Dendritic cell treated with granulocyte-macrophage colony-stimulating factor and Interleukin-4, amounts not matched to agents 40 ng/mL and 50 ng/mL, for 4 days (primary cell): ENCODE measurements at regions not wholly inside any gene's neighbourhood (a gene's known extent, or its start where the extent isn't known, plus 50 kb on each side); places are given as distances from the start of the nearest gene placed in this dataset.
"Not testable (repeated sequence)": the region's sequence is repeated elsewhere in the genome, so short reads cannot be mapped to it uniquely, and the experiment has no call there.

Source experiments
- H3K27ac Mint-ChIP-seq: one replicate; pipeline ENCODE4 v1.8.0; 2022; ENCODE audit warnings: mild to moderate bottlenecking, mixed read lengths
- H3K27me3 Mint-ChIP-seq: one replicate; pipeline ENCODE4 v1.8.0; 2022; ENCODE audit warnings: mild to moderate bottlenecking, mixed read lengths
- H3K36me3 Mint-ChIP-seq: one replicate; pipeline ENCODE4 v1.8.0; 2022; ENCODE audit warnings: low read depth, mixed read lengths
- H3K4me1 Mint-ChIP-seq: one replicate; pipeline ENCODE4 v1.8.0; 2022; ENCODE audit warnings: low read depth, mixed read lengths
- H3K4me3 Mint-ChIP-seq: one replicate; pipeline ENCODE4 v1.8.0; 2022; ENCODE audit warnings: mild to moderate bottlenecking, moderate library complexity, mixed read lengths
- H3K9me3 Mint-ChIP-seq: one replicate; pipeline ENCODE4 v1.8.0; 2022; ENCODE audit warnings: mixed read lengths
- intact Hi-C: fragments of 100-400 bp; cut with micrococcal nuclease; formaldehyde crosslinking; loops from one replicate; pipeline ENCODE4 v1.15.0; 2022

DNA sequence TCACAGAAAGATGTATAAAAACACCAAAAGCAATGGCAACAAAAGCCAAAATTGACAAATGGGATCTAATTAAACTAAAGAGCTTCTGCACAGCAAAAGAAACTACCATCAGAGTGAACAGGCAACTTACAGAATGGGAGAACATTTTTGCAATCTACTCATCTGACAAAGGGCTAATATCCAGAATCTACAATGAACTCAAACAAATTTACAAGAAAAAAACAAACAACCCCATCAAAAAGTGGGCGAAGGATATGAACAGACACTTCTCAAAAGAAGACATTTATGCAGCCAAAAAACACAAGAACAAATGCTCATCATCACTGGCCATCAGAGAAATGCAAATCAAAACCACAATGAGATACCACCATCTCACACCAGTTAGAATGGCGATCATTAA is 674.4 kb downstream of the UQCRFS1 start:
- H3K36me3 Mint-ChIP-seq, H3K9me3 Mint-ChIP-seq, H3K4me3 Mint-ChIP-seq, H3K27me3 Mint-ChIP-seq, H3K27ac Mint-ChIP-seq, H3K4me1 Mint-ChIP-seq, intact Hi-C loops: not testable (repeated sequence)

DNA sequence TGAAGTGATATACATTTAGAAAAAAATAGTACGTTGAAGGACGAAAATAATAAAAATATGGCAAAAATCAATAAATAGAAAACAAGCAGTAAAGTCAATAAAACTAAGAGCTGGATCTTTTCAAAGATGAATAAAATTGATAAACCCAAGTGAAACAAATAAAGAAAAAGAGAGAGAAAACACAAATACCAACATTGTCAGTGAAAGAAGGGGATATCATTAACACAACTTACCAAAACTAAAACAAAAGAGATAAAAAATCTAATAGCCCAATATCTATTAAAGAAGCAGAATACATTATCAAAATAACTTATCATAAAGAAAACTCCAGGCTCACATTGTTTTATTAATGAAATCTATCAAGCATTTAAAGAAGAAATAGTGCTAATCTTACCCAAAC is 675.1 kb downstream of the UQCRFS1 start:
- H3K9me3 Mint-ChIP-seq: peaks cover 9% of the 10 kb centered on the region
- H3K4me3 Mint-ChIP-seq: no peak overlapping the region
- H3K4me1 Mint-ChIP-seq: no peaks in the 10 kb centered on the region
- no peaks in the 10 kb centered on the region for H3K27me3 Mint-ChIP-seq
- no peaks in the 10 kb centered on the region for H3K36me3 Mint-ChIP-seq
- no peak overlapping the region for H3K27ac Mint-ChIP-seq
- intact Hi-C loops: no loop called here

DNA sequence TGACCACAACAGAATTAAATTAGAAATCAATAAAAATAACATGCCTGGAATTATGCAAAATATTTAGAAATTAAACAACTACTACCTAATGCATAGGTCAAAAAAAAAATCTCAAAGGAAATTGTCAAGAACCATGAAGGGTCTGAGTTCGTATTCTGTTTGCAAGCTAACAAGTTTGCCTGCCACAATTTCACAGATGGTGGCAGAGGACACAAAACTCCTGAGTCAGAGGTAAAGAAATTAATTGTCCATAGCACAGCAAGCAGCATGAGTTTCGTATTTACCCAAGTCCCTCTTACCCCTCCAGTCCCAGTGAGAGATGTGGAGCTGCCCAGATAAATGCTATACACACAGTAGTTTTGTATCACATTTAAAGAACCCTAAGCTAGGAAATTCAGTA is 675.9 kb downstream of the UQCRFS1 start:
- Mint-ChIP-seq H3K9me3 (peaks cover 9% of the 10 kb centered on the region), H3K36me3 (no peaks in the 10 kb centered on the region), H3K4me3 (no peak overlapping the region), H3K4me1 (no peaks in the 10 kb centered on the region), H3K27me3 (no peaks in the 10 kb centered on the region), H3K27ac (no peak overlapping the region)
- intact Hi-C loops: no loop called here

DNA sequence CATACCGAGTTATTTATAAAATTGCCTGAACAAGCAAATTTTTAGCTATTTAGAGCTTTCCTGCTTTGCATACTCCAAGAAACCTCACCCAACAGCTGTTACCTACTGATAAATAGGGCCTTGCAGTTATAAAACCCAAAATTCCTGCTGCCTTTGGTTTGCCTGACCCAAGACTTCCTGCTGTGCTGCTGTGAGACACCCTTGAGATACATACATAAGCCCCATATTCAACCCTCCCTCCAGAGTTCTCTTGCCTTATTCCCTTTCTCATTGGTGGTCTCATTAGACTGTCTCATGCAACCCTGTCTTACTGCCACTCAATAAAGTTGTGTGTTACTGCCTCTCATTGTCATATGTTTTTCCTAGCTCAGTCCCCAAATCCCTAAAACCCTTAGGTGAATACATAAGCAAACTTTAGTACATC is 677.6 kb downstream of the UQCRFS1 start:
- no peaks in the 10 kb centered on the region for H3K27me3 Mint-ChIP-seq
- H3K4me3 Mint-ChIP-seq: no peak overlapping the region
- H3K4me1 Mint-ChIP-seq: no peaks in the 10 kb centered on the region
- H3K36me3 Mint-ChIP-seq: no peaks in the 10 kb centered on the region
- peaks cover 9% of the 10 kb centered on the region for H3K9me3 Mint-ChIP-seq
- intact Hi-C loops: no loop called here
- no peak overlapping the region for H3K27ac Mint-ChIP-seq

DNA sequence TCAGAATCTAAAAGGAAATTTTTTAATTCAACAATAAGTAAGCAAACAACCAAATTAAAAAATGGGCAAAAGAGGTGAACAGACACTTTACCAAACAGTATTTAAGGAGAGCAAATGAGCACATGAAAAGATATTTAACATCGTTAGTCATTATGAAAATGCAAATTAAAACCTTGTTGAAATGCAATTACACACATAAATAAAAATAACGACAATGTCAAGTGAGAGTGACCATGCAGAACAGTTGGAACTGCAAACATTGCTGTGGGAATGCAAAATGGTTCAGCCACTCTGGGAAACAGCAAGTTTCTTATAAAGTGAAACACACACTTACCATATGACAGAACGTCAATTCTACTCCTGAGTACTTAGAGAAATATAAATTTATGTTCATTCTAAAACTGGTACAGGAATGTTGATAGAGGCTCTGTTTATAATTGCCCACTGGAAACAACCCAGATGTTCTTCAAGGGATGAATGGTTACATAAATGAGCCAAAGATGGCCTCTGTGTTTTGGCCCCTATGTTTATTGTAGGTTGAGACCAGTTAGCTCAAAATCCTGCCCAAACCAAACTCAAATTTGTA is 678.1 kb downstream of the UQCRFS1 start:
- H3K4me1 Mint-ChIP-seq: no peaks in the 10 kb centered on the region

DNA sequence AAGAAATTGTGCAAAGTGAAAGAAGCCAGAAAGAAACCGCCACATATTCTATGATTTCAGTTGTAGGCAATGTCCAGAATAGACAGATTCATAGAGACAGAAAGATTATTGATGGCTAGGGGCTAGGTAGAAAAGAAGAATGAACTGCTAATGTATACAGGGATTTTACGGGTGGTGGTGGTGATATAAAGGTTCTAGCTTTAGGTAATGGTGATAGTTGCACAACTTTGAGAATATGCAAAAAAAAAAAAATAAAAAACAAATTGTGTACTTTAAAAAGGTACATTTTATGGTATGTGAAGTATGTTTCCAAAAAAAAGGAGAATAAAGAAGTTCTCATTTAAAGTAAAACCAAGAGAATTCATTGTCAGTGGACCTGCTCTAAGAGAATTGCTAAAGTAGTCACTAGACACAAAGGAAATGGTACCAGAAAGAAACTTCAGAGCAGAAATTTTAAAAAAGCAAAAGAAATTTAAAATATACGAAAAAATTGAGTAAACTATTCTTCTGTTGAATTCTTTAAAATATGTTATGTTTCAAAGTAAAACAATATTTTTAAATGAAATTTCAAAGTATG is 680.1 kb downstream of the UQCRFS1 start:
- Mint-ChIP-seq H3K9me3 (peaks cover 5% of the 10 kb centered on the region), H3K27ac (no peak overlapping the region), H3K36me3 (no peaks in the 10 kb centered on the region), H3K4me1 (no peaks in the 10 kb centered on the region), H3K27me3 (no peaks in the 10 kb centered on the region), H3K4me3 (no peak overlapping the region)
- intact Hi-C loops: no loop called here

More for the DNA sequence above, 678.1 kb downstream of the UQCRFS1 start:
- no peaks in the 10 kb centered on the region for H3K27me3 Mint-ChIP-seq
- H3K36me3 Mint-ChIP-seq: no peaks in the 10 kb centered on the region
- H3K4me3 Mint-ChIP-seq: no peak overlapping the region
- no peak overlapping the region for H3K27ac Mint-ChIP-seq
- peaks cover 9% of the 10 kb centered on the region for H3K9me3 Mint-ChIP-seq
- intact Hi-C loops: no loop called here

DNA sequence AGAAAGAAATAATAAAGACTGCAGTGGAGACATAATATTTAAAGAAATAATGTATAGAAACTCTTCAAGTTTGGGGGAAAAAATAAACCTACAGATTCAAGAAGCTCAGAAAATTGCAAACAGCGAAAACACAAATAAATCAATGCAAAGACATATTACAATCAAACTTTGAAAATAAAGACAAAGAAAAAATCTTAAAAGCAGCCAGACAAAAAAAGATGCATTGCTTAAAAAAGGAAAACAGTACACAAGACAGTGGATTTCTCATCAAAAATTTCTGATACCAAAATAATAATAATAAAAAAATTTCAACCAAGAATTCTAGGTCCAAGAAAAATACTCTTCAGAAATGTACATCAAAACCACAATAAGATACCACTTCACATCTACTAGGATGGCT is 681.0 kb downstream of the UQCRFS1 start:
- no peak overlapping the region for H3K4me3 Mint-ChIP-seq
- H3K36me3 Mint-ChIP-seq: no peaks in the 10 kb centered on the region
- H3K27ac Mint-ChIP-seq: no peak overlapping the region
- H3K4me1 Mint-ChIP-seq: no peaks in the 10 kb centered on the region
- no peaks in the 10 kb centered on the region for H3K27me3 Mint-ChIP-seq
- intact Hi-C loops: no loop called here
- no peaks in the 10 kb centered on the region for H3K9me3 Mint-ChIP-seq

DNA sequence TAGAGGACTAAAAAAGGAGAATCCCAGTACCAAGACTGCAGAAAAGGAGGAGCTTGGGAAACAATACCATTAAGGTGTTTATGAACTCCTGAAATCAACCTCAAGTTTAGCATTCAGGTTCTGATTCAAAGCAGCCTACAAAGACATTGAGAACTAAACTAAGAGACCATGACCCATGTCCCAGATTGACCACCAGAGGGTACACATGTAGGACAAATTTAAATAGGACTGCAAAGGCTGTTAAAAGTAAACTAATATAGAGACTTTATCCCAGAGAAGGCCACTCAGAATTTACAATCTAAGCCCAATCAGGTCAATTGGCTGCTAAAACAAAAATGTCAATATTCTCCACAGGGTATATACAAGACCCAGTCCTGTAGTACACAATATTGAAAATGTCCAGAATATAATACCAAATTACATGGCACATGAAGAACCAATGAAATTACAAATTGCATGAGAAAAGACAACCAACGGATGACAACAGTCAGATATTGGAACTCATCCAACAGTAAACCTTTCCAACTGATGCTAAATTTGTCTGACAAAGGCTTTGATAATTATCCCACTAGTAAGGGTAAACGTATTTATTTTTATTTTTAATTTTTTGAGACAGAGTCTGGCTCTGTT is 682.4 kb downstream of the UQCRFS1 start:
- H3K4me1 Mint-ChIP-seq: no peaks in the 10 kb centered on the region
- H3K27me3 Mint-ChIP-seq: no peaks in the 10 kb centered on the region
- intact Hi-C loops: no loop called here
- H3K9me3 Mint-ChIP-seq: no peaks in the 10 kb centered on the region
- H3K4me3 Mint-ChIP-seq: no peak overlapping the region
- no peak overlapping the region for H3K27ac Mint-ChIP-seq
- H3K36me3 Mint-ChIP-seq: no peaks in the 10 kb centered on the region

DNA sequence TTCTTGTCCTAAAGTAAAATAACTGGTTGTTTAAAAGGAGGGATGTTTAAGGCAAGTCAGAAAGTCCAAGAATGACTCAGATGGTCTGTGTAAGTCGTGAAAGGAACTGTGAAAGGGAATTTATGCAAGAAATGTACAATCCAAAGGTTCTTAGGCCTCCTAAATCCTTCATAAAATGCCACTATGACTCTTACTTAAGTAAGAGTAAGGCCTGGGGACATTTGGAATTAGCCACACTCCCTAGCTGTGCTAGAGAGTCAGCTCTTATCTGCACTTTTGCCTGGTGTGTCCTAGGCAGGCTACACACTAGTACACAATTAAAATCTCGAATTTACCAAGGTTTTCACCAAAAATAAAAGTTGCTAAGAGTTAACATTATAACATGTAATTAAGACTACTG is 686.9 kb downstream of the UQCRFS1 start:
- intact Hi-C loops: no loop called here
- Mint-ChIP-seq H3K4me3 (no peak overlapping the region), H3K9me3 (no peaks in the 10 kb centered on the region), H3K27me3 (peaks cover 11% of the 10 kb centered on the region), H3K27ac (no peak overlapping the region), H3K36me3 (no peaks in the 10 kb centered on the region), H3K4me1 (no peaks in the 10 kb centered on the region)

DNA sequence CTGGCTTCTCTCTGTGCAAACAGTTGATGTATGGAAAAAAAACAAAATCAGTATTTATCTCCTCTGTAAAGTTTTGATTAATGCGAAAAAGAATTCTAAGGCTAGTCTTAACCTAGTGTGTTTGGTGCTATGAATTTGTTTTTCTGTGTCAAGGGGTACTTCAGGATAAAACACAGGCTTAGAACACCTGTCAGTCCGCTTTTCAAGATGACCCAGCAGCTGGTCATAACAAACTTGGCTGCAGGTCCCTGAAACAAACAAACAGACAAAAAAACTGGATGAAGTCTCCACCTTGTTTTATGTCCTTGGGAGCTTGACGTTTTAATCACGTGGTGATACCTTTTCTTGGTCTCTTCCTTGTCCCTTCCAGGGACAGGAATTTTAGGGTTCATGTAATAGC is 689.3 kb downstream of the UQCRFS1 start:
- no peaks in the 10 kb centered on the region for H3K36me3 Mint-ChIP-seq
- intact Hi-C loops: no loop called here
- no peak overlapping the region for H3K27ac Mint-ChIP-seq
- H3K4me3 Mint-ChIP-seq: no peak overlapping the region
- H3K27me3 Mint-ChIP-seq: peaks cover 13% of the 10 kb centered on the region
- H3K4me1 Mint-ChIP-seq: peaks cover 13% of the 10 kb centered on the region
- H3K9me3 Mint-ChIP-seq: no peaks in the 10 kb centered on the region

DNA sequence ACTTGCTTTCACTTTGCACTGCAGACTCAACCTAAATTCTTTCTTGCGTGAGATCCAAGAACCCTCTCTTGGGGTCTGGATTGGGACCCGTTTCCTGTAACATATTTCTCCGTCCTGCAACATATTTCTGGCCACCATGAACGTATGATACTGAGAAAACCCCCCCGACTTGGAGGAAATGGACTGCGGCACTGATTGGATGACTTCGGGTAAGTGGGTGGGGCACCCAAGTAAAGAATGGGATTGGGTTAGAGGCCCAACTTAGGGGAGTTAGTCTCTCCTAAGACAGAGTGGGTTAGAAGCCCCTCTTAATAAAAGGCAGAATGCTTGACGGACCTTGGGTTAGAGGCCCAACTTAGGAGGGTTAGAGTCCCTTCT is 690.4 kb downstream of the UQCRFS1 start:
- intact Hi-C loops: no loop called here
- Mint-ChIP-seq H3K36me3 (no peaks in the 10 kb centered on the region), H3K4me3 (no peak overlapping the region), H3K27ac (no peak overlapping the region), H3K4me1 (peaks cover 16% of the 10 kb centered on the region), H3K27me3 (peaks cover 13% of the 10 kb centered on the region), H3K9me3 (no peaks in the 10 kb centered on the region)

DNA sequence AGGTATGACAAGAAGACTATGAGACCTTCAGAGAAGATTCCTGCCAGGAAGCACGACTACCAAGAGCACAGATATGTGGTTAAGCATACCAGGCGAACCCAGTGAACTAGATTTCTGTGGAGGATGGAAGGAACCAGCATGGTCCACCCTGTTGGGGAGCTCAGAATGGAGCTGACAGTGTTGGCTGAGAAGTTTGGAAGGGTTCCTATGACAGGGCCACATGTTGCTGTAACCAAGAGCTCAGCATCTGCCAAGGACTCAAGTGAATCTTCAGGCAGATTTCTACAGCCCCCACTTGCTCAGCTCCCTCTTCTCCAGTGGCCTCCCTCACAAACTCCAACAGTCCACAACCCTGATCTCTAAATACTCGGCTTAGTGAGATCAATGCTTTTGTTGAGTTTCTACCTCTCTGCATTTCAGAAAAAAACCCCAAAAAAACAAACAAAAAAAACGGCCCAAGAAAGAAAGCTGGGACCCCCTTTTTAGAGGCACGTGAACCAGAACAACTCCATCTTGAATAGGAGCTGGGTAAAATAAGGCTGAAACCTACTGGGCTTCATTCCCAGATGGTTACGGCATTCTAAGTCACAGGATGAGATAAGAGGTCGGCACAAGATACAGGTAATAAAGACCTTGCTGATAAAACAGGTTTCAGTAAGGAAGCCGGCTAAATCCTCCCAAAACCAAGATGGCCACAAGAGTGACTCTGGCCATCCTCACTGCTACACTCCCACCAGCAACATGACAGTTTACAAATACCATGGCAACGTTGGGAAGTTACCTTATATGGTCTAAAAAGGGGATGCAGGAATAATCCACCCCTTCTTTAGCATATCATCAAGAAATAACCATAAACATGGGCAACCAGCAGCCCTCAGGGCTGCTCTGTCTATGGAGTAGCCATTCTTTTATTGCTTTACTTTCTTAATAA is 691.1 kb downstream of the UQCRFS1 start:
- no peak overlapping the region for H3K4me3 Mint-ChIP-seq
- H3K27ac Mint-ChIP-seq: no peak overlapping the region
- peaks cover 13% of the 10 kb centered on the region for H3K27me3 Mint-ChIP-seq
- H3K4me1 Mint-ChIP-seq: peaks cover 16% of the 10 kb centered on the region
- intact Hi-C loops: no loop called here
- no peaks in the 10 kb centered on the region for H3K9me3 Mint-ChIP-seq
- no peaks in the 10 kb centered on the region for H3K36me3 Mint-ChIP-seq

DNA sequence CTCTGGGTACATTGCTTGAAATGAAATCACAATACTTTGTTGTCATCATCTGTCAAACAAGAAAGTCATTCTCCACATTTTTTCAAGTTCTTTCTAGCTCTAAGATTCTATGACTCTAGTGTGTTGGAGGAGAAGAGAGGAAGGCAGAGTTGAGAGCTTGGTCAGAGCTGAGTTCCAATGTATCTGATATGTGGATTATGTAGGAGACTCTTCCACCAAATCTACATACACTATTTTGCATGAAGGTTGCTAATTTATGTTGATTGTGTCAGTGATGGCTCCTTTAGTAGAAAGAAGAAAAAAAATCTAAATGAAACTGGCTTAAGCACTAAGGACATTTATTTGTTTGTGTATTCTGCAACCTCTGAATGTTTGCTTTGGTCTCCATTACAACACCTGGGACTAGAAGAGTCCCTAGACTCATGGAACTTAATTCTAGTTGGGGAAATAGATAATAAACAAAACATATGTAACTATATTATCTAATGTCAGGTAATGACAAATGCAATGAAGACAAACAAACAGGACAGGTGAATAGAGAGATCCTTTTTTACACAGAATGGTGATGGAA is 691.9 kb downstream of the UQCRFS1 start:
- H3K9me3 Mint-ChIP-seq: no peaks in the 10 kb centered on the region
- intact Hi-C loops: no loop called here
- H3K36me3 Mint-ChIP-seq: no peaks in the 10 kb centered on the region
- H3K4me3 Mint-ChIP-seq: no peak overlapping the region
- H3K27ac Mint-ChIP-seq: no peak overlapping the region
- peaks cover 13% of the 10 kb centered on the region for H3K27me3 Mint-ChIP-seq
- peaks cover 16% of the 10 kb centered on the region for H3K4me1 Mint-ChIP-seq
